HuH-7 (cell line): ENCODE measurements at regions not wholly inside any gene's neighbourhood (a gene's known extent, or its start where the extent isn't known, plus 50 kb on each side); places are given as distances from the start of the nearest gene placed in this dataset.
"Not testable (repeated sequence)": the region's sequence is repeated elsewhere in the genome, so short reads cannot be mapped to it uniquely, and the experiment has no call there.

Source experiments
- DNase-seq: peaks from one replicate; pipeline ENCODE4 v3.0.0; 2011; ENCODE audit warnings: low spot score

DNA sequence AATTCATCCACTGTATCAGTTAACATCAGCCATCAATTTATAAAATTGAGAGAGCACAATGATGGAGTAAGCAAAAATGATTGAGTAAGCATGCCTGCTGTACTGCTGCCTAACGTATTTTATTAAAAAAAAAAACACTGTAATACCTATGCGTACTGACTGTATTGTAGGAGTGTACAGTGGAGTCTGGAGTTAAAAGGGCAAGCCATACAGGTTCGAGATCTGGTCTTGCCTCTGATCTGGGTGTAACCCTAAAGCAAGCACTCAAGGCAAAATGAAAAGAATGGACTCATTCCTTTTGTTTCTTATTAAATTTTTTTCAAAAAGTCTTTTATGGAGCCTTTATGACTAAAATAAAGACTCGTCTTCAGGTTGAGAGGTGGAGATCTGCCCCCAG, 894.2 kb upstream of the INTU start:
- DNase-seq, result no peak

DNA sequence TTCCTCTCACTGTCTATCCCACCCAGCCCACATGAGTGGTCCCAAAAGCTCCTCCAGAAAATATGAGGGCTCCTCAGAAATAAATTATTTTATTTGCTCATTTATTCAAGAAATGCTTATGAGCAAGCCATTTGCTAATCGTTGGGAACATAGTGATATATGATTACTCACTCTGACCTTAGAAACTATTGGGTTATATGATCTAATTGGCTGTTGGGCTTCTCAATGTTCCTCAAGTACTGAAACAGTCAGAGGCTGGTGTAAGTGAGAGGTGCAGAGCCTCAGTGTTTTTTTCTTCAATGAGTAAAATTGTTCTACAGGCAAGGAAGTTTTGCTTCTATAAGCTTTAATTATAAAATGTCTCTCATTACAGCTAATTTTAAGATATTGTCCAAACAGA, 893.8 kb upstream of the INTU start:
- no peak for DNase-seq

DNA sequence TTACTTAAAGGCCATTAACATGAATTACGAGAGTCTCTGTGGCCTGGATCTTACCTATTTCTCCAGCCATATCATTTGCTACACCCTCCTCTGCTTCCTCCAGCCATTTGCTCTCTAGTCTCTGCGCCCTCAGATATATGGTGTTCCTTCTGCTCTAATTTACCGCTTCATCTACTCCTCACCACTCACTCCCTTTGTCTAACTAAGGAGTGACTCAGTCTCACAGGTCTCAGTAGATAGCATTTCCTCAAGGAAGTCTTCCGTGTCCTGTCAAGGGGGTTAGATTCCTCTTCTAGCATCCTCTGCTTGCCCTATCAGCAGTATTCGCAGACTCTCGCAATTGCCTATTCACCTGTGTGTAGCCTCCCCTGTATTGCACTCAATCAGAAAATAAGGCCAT, 892.1 kb upstream of the INTU start:
- no peak for DNase-seq

DNA sequence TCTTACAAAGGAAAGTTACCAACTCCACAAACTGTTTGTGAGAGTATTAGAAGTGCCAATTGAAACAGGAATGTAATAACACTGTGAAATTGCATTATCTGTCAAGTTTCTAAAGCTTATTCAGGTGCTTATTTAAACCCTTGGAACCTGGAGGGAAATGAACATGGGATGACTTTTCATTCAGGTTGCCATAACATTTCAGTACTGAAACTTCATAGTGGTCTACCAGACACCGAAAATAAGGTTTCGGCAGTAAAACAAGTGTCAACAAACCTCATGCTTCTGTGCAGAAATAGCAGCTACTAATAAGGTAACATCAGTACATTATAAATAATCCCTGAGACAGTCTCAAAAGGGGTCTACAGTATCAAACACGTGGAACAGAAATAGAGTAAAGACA, 890.7 kb upstream of the INTU start:
- DNase-seq, result no peak

DNA sequence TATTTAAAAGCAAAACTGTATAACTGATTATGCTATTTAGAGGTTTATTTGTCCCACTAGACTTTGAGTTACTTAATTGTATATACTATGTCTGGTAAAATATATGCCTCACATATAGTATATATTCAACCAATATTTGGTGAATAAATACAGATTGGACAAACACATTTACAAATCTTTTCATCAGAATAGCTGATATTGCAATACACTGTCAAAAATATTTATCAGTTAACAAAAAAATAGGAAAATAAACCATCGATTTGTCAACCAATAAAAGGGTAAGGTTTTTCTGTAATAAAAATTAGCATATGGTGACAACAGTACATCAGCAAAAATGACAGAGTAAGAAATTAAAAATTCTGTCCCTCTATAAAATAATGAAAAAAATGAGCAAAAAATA, 889.9 kb upstream of the INTU start:
- no peak for DNase-seq

DNA sequence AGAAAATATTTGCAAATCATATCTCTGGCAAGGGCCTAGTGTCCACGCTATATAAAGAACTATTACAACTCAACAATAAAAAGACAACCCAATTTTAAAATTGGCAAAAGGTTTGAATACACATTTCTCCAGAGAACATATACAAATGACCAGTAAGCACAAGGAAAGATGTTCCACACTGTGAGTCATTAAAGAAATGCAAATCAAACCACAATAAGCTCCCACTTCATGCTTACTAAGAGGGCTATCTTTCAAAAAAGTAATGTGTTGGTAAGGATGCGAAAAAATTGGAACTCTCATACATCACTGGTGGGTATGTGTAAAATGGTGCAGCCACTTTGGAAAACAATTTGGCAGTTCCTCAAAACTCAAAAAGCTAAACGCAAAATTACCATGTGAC, 884.0 kb upstream of the INTU start:
- no peak for DNase-seq

DNA sequence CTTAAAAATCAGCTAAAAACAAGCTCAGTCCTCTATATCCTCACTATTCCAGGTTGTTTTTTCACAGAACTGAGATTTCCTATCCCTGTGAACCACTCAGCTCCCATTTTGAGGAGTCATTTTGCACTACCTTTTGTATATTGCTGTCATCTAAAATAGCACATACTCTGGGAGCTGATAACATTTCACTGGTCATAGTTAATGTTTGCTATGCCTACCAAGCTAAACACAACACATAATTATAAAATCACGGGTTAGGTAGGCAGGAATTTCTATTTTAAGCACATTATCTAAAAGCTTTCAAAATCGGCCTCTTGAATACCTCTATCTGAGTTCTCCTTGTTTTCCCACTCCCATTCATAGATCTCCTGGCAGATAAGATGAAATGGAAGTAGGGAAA, 882.0 kb upstream of the INTU start:
- no peak for DNase-seq

DNA sequence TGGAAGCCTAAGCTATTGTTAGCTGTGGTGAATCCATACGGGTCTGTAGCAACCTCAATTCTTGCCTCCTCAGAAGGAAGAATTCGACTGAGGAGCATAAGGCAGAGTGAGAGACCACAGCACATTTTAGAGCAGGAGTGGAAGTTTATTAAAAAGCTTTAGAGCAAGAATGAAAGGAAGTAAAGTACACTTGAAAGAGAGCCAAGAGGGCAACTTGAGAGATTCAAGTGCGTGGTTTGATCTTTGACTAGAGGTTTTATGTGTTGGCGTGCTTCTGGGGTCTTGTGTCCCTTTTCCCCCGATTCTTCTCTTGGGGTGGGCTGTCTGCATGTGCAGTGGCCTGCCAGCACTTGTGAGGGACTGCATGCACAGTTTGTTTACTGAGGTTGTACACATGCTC, 880.6 kb upstream of the INTU start:
- DNase-seq, result no peak

DNA sequence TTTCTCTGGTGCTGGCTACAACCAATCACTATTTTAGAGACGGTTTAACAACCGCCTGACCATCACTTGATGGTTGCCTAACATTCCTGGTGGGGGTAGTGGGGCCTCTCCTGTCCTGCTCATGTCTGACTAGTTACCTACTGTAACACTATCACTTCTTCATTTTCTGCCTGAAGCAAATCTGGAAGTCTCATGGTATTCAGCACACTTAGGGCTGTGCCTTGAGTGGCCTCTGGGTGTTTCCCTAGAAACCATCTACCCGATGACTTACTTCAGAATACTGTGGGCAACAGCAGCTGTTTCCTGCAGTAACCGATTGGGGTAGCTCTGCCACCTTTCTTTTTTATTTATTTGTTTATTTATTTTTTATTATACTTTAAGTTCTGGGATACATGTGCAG, 880.1 kb upstream of the INTU start:
- no peak for DNase-seq

DNA sequence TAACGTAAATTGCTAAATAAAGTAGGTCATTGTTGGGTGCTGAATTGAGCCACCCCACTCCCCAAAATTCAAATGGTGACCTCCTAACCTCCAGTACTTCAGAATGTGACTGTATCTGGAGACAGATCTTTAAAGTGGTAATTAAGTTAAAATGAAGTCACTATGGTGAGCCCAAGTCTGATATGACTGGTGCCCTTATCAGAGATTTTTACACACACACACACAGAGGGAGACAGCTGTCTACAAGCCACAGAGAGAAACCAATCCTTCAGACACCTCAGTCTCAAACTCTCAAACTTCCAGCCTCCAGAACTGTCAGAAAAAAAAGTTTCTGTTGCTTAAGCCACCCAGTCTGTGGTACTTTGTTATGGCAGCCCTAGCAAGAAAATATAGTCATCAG, 879.2 kb upstream of the INTU start:
- DNase-seq, result no peak

DNA sequence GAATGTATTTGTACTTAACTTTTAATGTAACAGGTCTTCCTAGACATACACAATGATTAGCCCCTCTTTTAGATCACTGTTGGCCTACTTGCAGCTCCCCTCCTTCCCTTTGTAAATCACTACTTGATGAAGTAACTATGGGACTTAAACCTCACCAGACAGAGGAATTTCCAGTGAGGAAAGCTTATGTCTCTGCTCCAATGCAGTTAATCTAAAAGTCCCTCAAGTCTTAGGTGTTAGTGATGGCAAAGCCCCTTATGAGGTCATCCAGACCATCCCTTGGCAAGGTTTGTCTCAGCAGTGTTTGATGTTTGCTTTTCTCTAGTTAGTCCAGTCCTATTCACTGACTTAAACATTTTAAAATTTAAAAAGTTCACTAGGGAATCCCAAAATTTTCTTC, 877.3 kb upstream of the INTU start:
- no peak for DNase-seq

DNA sequence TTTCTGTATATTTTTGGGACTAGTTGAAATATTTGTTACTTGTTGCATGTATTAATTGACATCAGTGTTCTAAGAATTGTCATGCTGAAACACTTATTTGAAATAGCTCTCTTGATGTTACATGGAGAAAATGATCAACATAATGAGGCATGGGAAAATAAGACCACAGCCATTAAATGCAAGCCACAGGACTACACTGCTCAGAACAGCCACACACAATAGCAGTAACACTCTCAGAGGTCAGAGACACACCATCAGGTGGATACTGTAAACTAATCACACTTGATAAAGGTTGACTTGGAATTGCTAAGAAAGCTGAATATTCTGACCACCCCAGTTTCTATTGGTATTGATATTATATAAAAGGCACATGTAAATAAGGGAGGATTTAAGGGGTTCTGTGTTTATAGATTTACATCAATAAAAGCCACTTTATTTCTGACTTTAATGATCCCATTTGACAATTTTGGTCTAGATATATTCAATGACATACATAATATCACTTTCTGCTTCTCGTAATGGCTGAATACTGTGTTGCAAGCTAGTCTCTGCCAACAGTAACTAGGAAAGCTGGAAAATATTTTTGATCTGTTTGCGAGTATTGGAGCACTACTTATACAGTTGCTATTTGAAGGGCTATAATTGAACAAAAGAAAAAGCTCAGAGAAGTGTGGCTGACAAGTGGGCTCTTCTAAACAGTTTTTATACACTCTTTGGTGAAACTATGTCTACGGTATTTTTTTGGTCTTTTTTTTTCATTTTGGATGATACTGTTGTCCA, 876.5 kb upstream of the INTU start:
- no peak for DNase-seq

DNA sequence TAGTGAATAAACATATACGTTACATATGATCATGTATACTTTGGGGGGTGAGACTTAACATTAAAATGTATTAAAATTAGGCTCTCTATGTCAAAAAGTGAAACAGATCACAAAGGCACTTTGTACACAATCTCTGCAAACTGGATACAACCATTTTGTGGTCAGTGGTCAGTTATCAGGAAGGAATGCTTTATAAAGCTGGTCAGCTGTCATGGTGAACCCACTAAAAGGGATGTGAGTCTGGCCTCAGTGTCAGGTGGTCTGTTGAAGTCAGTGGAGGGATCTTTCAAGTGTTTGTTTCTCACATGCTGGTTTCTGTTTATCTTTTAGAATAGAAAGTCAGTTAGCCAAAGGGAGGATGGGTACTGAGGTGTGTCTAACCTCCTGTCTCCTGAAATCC, 875.5 kb upstream of the INTU start:
- DNase-seq, result no peak

DNA sequence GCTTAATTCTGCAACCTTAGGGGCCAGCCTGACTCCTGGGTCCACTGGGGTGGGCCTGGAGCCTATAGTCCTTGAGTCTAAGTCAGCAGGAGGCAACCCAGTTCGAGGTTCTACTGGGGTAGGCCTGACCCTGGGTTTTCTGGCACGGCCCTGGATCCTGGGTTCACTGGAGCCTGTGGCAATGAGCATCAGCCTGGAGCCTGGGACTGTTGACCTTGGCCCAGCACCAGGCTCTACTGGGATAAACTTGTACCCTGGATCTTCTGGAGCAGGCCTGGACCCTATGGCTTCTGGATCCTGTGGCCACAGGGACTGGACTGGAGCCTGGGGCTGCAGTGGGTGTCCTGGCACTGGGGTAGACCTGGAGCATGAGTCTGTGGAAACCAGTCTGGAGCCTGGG, 874.3 kb upstream of the INTU start:
- no peak for DNase-seq

DNA sequence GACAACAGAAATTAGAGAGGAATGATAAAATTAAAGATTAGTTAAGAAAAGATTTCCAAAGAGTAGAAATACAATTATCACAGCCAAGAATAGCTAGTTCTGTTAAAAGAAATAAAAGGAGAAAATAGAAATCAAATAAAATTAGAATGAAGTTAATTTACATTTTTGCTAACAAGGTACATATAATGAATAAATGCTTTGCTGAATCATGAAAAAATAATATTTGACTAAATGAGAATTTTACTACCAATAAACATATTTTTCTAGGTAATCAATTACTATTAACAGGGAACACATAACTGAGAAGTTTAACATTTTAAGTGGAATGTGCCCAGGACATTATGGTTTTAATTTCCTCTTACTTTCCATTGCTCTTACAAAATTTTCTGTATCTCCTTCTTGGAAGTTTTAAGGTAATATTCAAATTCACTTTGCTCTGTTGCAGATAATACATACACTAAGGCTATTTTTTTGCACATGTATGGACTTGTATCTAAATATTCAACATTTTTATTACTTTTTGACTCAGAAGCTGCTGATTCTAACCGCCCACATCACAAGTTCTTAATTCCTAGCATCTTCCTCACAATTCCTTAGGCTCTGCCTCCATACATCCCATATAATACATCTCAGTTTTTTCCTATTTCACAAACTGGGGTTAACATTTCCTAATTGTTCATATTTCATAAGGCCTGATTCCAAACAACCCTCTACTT, 870.7 kb upstream of the INTU start:
- DNase-seq, result no peak

DNA sequence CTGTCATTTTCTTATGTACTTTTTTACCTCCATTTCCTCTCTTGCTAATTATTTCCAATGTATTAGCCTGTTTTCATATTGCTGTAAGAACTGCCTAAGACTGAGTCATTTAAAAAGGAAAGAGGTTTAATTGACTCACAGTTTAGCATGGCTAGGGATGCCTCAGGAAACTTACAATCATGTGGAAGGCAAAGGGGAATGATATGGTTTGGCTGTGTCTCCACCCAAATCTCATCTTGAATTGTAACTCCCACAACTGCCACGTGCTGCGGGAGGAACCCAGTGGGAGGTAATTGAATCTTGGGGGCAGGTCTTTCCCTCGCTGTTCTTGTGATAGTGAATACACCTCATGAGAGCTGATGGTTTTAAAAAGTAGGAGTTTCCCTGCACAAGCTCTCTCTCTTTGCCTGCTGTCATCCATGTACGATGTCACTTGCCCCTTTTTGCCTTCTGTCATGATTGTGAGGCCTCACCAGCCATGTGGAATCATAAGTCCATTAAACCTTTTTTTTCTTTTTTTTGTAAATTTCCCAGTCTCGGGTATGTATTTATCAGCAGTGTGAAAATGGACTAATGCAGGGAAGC, 870.0 kb upstream of the INTU start:
- DNase-seq, result no peak

DNA sequence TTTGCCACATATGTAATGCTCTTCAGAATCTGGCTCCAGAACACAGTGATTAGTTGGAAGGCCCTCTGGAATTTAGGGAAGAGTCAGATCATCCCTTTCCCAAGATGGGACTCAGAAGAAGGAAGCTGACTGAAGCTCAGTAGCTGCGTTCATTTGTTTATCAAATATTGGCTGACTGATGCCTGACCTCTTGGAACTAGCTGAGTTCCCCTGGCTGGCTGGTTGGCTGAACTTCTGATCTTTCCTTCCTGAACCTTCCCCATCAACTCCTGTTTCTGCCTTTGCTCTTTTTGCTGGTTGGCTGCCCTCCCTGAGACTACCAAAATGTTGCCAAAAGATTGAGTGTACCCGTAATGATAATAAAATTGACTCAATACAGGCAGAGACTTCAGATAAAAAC, 866.5 kb upstream of the INTU start:
- no peak for DNase-seq

DNA sequence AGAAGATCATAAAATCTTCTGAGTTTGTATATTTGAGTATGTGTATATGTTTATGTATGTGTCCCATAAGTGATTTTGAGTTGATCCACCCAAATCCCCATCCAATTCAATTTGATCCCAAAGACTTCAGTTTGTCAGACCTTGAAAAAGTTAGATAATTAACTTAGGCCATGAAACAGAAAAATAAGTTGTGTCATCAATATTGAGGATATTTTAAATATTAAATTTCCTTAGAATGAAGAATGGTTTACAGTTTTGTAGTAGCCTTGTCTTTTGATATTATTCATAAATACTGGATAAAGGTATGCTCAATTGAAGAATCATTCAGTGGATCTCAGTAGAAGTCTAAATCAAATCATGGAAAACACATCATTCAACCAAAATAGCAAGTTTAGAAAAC, 864.4 kb upstream of the INTU start:
- DNase-seq, result no peak

DNA sequence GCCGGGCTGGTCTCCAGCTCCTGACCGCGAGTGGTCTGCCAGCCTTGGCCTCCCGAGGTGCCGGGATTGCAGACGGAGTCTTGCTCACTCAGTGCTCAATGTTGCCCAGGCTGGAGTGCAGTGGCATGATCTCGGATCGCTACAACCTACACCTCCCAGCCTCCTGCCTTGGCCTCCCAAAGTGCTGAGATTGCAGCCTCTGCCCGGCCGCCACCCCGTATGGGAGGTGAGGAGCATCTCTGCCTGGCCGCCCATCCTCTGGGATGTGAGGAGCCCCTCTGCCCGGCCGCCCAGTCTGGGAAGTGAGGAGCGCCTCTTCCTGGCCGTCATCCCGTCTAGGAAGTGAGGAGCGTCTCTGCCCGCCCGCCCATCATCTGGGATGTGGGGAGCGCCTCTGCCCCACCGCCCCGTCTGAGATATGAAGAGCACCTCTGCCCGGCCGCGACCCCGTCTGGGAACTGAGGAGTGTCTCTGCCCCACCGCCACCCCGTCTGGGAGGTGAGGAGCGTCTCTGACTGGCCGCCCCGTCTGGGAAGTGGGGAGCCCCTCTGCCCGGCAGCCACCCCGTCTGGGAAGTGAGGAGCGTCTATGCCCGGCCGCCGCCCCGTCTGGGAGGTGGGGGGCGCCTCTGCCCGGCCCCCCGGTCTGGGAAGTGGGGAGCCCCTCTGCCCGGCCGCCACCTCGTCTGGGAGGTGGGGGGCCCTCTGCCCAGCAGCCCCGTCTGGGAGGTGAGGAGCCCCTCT, 861.8 kb upstream of the INTU start:
- DNase-seq, result not testable (repeated sequence)

DNA sequence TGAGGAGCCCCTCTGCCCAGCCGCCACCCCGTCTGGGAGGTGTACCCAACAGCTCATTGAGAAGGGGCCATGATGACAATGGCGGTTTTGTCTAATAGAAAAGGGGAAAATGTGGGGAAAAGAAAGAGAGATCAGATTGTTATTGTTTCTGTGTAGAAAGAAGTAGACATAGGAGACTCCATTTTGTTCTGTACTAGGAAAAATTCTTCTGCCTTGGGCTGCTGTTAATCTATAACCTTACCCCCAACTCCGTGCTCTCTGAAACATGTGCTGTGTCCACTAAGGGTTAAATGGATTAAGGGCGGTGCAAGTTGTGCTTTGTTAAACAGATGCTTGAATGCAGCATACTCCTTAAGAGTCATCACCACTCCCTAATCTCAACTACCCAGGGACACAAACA, 861.1 kb upstream of the INTU start:
- DNase-seq, result not testable (repeated sequence)

DNA sequence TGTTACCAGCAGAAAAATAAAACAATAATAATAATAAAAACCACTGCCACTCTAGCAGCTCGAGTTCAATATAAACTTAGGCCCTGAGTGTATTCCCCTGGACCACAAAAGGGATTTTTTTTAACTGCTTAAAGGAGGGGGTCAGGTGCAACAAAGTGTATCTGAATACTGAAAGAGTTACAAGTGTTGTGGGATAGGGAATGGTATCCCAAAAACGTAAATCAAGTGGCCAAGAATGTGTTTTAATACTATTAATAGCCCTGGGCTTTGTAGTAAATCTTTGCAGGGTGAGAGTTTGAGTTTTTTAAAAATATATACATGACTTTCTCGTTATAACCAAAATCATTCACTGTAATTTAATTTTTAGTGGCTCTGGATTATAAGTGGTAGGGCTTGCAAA, 860.1 kb upstream of the INTU start:
- DNase-seq, result no peak

DNA sequence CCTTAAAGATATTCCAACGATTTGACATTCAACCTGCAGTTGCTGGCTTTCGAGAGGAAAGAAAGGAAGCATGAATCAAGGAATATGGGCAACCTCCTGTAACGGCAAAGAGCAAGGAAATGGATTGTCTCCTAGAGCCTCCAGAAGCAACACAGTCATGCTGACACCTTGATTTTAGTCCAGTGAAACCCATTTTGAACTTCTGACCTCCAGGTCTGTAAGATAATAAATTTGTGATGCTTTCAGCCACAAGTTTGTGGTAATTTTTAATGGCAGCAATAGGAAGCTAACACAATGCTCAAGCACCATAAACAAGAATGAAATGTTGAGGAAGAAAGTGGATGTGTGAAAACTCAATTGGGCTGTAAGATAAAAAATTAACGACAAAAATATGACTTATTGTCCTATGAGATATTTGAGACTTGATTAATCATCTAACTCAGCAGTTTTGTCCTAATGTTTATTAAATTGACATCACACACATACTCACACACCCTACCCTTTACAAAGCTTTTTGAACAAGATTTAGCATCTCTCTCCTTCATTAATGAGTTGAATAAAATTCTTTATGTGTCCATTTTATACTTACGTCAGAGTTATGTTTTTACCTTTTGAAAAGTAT, 857.2 kb upstream of the INTU start:
- DNase-seq, result no peak
